ENCODE measurements at regions not wholly inside any gene's neighbourhood (a gene's known extent, or its start where the extent isn't known, plus 50 kb on each side); places are given as distances from the start of the nearest gene placed in this dataset.

- TF ChIP-seq, protein P1, sequence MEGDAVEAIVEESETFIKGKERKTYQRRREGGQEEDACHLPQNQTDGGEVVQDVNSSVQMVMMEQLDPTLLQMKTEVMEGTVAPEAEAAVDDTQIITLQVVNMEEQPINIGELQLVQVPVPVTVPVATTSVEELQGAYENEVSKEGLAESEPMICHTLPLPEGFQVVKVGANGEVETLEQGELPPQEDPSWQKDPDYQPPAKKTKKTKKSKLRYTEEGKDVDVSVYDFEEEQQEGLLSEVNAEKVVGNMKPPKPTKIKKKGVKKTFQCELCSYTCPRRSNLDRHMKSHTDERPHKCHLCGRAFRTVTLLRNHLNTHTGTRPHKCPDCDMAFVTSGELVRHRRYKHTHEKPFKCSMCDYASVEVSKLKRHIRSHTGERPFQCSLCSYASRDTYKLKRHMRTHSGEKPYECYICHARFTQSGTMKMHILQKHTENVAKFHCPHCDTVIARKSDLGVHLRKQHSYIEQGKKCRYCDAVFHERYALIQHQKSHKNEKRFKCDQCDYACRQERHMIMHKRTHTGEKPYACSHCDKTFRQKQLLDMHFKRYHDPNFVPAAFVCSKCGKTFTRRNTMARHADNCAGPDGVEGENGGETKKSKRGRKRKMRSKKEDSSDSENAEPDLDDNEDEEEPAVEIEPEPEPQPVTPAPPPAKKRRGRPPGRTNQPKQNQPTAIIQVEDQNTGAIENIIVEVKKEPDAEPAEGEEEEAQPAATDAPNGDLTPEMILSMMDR (IDR thresholded peaks at IDR 0.05; ENCODE audit: unreplicated experiment), result no peak
- CTCF ChIA-PET, result no interaction called here
- no TSS peak for BruUV-seq (replicated peaks)
- Mint-ChIP-seq H3K4me3 (ENCODE audit: unreplicated experiment) (no peak overlapping the region), H3K4me1 (ENCODE audit: insufficient read depth, unreplicated experiment) (no peaks in the 10 kb centered on the region), H3K36me3 (ENCODE audit: insufficient read depth, unreplicated experiment) (no peaks in the 10 kb centered on the region), H3K9me3 (ENCODE audit: unreplicated experiment) (peaks cover 23% of the 10 kb centered on the region), H3K27me3 (ENCODE audit: insufficient read depth, unreplicated experiment) (no peaks in the 10 kb centered on the region), H3K27ac (ENCODE audit: low read depth, unreplicated experiment) (no peak overlapping the region)
- POLR2A ChIA-PET, result no interaction called here
- DNase-seq (ENCODE audit: unreplicated experiment), result no peak
- intact Hi-C loops (cut with micrococcal nuclease), result no loop called here
Measured at GRCh38 chr16:26951950-26952349, 114.8 kb upstream of the C16orf82 start.

- Mint-ChIP-seq H3K4me1 (ENCODE audit: insufficient read depth, unreplicated experiment) (no peaks in the 10 kb centered on the region), H3K4me3 (ENCODE audit: unreplicated experiment) (no peak overlapping the region), H3K36me3 (ENCODE audit: insufficient read depth, unreplicated experiment) (no peaks in the 10 kb centered on the region), H3K9me3 (ENCODE audit: unreplicated experiment) (peaks cover 28% of the 10 kb centered on the region), H3K27me3 (ENCODE audit: insufficient read depth, unreplicated experiment) (no peaks in the 10 kb centered on the region), H3K27ac (ENCODE audit: low read depth, unreplicated experiment) (no peak overlapping the region)
- TF ChIP-seq, protein P1 (IDR thresholded peaks at IDR 0.05; ENCODE audit: unreplicated experiment), result no peak
- ChIA-PET POLR2A (no interaction called here), CTCF (interaction anchor here (0.6 kb wide), 1 partner anchor 326 kb away, joined by 5 read pairs; no protein-coding TSS in a partner anchor)
- no TSS peak for BruUV-seq (replicated peaks)
- no peak for DNase-seq (ENCODE audit: unreplicated experiment)
- intact Hi-C loops (cut with micrococcal nuclease), result no loop called here
Measured at GRCh38 chr16:26952411-26952810, 114.3 kb upstream of the C16orf82 start.

DNA sequence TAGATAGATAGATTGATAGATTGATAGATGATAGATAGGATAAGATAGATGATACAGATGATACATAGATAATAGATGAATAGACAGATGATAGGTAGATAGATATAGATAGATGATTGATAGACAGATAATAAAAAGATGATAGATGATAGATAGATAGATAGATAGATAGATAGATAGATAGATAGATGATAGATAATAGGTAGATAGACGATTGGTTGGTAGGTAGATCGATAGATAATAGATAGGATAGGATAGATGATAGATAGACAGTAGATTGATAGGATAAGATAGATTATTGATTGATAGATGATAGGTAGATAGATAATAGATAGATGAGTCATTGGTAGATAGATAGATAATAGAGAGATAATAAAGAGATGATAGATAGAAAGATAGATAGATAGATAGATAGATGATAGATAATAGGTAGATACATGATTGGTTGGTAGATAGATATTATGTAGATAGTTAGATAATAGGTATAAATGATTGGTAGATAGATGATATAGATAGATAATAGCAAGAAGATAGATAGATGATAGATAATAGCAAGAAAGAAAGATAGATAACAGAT, 109.4 kb upstream of the C16orf82 start:
- H3K27ac Mint-ChIP-seq (ENCODE audit: low read depth, unreplicated experiment), result no peak overlapping the region
- peaks cover 49% of the 10 kb centered on the region for H3K9me3 Mint-ChIP-seq (ENCODE audit: unreplicated experiment)
- no peaks in the 10 kb centered on the region for H3K4me1 Mint-ChIP-seq (ENCODE audit: insufficient read depth, unreplicated experiment)
- ChIA-PET POLR2A (no interaction called here), CTCF (no interaction called here)
- TF ChIP-seq, protein P1 (IDR thresholded peaks at IDR 0.05; ENCODE audit: unreplicated experiment), result no peak
- H3K27me3 Mint-ChIP-seq (ENCODE audit: insufficient read depth, unreplicated experiment), result no peaks in the 10 kb centered on the region
- H3K4me3 Mint-ChIP-seq (ENCODE audit: unreplicated experiment), result no peak overlapping the region
- no TSS peak for BruUV-seq (replicated peaks)
- no peak for DNase-seq (ENCODE audit: unreplicated experiment)
- peaks cover 3% of the 10 kb centered on the region for H3K36me3 Mint-ChIP-seq (ENCODE audit: insufficient read depth, unreplicated experiment)
- intact Hi-C loops (cut with micrococcal nuclease), result no loop called here

- Mint-ChIP-seq H3K27ac (ENCODE audit: low read depth, unreplicated experiment) (no peak overlapping the region), H3K9me3 (ENCODE audit: unreplicated experiment) (peaks cover 66% of the 10 kb centered on the region), H3K4me1 (ENCODE audit: insufficient read depth, unreplicated experiment) (no peaks in the 10 kb centered on the region), H3K4me3 (ENCODE audit: unreplicated experiment) (no peak overlapping the region), H3K36me3 (ENCODE audit: insufficient read depth, unreplicated experiment) (peaks cover 6% of the 10 kb centered on the region), H3K27me3 (ENCODE audit: insufficient read depth, unreplicated experiment) (no peaks in the 10 kb centered on the region)
- no peak for DNase-seq (ENCODE audit: unreplicated experiment)
- ChIA-PET POLR2A (no interaction called here), CTCF (no interaction called here)
- TF ChIP-seq, protein P1 (IDR thresholded peaks at IDR 0.05; ENCODE audit: unreplicated experiment), result no peak
- BruUV-seq (replicated peaks), result no TSS peak
- intact Hi-C loops (cut with micrococcal nuclease), result no loop called here
Measured at GRCh38 chr16:26959416-26960009, 107.2 kb upstream of the C16orf82 start.

Measured in MCF 10A (cell line).